Activated T-cell treated with anti-CD3 and anti-CD28 coated beads for 4 hours (primary cell): ENCODE measurements at regions not wholly inside any gene's neighbourhood (a gene's known extent, or its start where the extent isn't known, plus 50 kb on each side); places are given as distances from the start of the nearest gene placed in this dataset.
"Not testable (repeated sequence)": the region's sequence is repeated elsewhere in the genome, so short reads cannot be mapped to it uniquely, and the experiment has no call there.

ENCODE experiments used
- DNase-seq: peaks from one replicate; pipeline ENCODE4 v3.0.0-alpha.2; 2020

- DNase-seq: no peak
These were observed 493.5 kb downstream of the TFAP2A start for GRCh38 chr6:9921366-9921765.

- DNase-seq: no peak
These were observed 499.9 kb downstream of the TFAP2A start for GRCh38 chr6:9914951-9915350.

- no peak for DNase-seq
These were observed 513.5 kb downstream of the TFAP2A start for GRCh38 chr6:9901376-9901775.

GRCh38 chr6:9896806-9897205 is 518.1 kb downstream of the TFAP2A start:
- no peak for DNase-seq

GRCh38 chr6:9890893-9891292 is 524.0 kb downstream of the TFAP2A start:
- no peak for DNase-seq

- DNase-seq: no peak
These were observed 524.4 kb downstream of the TFAP2A start for GRCh38 chr6:9890469-9890868.

- no peak for DNase-seq
These were observed 536.3 kb downstream of the TFAP2A start for GRCh38 chr6:9878535-9878934.

GRCh38 chr6:9875605-9876353 is 539.1 kb downstream of the TFAP2A start:
- no peak for DNase-seq

GRCh38 chr6:9862603-9863167 is 552.2 kb downstream of the TFAP2A start:
- DNase-seq: no peak

GRCh38 chr6:9851541-9852380 is 563.1 kb downstream of the TFAP2A start:
- DNase-seq: no peak

GRCh38 chr6:9851006-9851405 is 563.9 kb downstream of the TFAP2A start:
- DNase-seq: no peak

- DNase-seq: no peak
These were observed 566.8 kb downstream of the TFAP2A start for GRCh38 chr6:9848094-9848493.

GRCh38 chr6:9841886-9842725 is 572.8 kb downstream of the TFAP2A start:
- no peak for DNase-seq

- no peak for DNase-seq
These were observed 580.6 kb downstream of the TFAP2A start for GRCh38 chr6:9834233-9834632.

- DNase-seq: no peak
These were observed 583.1 kb downstream of the TFAP2A start for GRCh38 chr6:9831783-9832182.

- no peak for DNase-seq
These were observed 584.1 kb downstream of the TFAP2A start for GRCh38 chr6:9830808-9831207.

GRCh38 chr6:9825526-9825925 is 589.3 kb downstream of the TFAP2A start:
- no peak for DNase-seq

GRCh38 chr6:9810727-9811126 is 604.1 kb downstream of the TFAP2A start:
- not testable (repeated sequence) for DNase-seq

- DNase-seq: no peak
These were observed 604.6 kb downstream of the TFAP2A start for GRCh38 chr6:9810286-9810685.

GRCh38 chr6:9806195-9806594 is 608.7 kb downstream of the TFAP2A start:
- DNase-seq: no peak

- DNase-seq: no peak
These were observed 613.6 kb downstream of the TFAP2A start for GRCh38 chr6:9801249-9801754.

- DNase-seq: no peak
These were observed 615.3 kb downstream of the TFAP2A start for GRCh38 chr6:9799582-9799981.

- no peak for DNase-seq
These were observed 618.0 kb downstream of the TFAP2A start for GRCh38 chr6:9796827-9797226.
